GM12878 (cell line): ENCODE measurements at regions not wholly inside any gene's neighbourhood (a gene's known extent, or its start where the extent isn't known, plus 50 kb on each side); places are given as distances from the start of the nearest gene placed in this dataset.

Experiments used
- ATAC-seq: fragments of 200-7000 bp; cut with Tn5 transposase; 3 replicates; pipeline ENCODE4 v1.9.1; 2020; ENCODE audit warnings: mild to moderate bottlenecking, moderate library complexity
- BruUV-seq: library from RNA; stranded (reverse); fragments of 400-500 nt; replicated peaks from 2 replicates; lab custom pipeline; 2021; lab: Mats Ljungman, UMichigan
- CTCF ChIA-PET: fragments of 300-600 bp; sonication (Branson Sonifier 250); formaldehyde crosslinking; extraction: SDS; loops from one replicate; lab custom pipeline; 2021; ENCODE audit warnings: inconsistent platforms; lab: Yijun Ruan, JAX
- POLR2A ChIA-PET: fragments of 350-600 bp; formaldehyde crosslinking; extraction: SDS; loops from one replicate; lab custom pipeline; 2021; ENCODE audit warnings: inconsistent platforms; lab: Charles Lee
- RAD21 ChIA-PET: fragments of 300-600 bp; sonication (Branson Sonifier 250); formaldehyde crosslinking; loops from one replicate; lab custom pipeline; 2023; ENCODE audit warnings: antibody characterized with exemption; ENCODE audit not compliant: unreplicated experiment; lab: Charles Lee
- SMC1A ChIA-PET: fragments of 300-600 bp; sonication (Branson Sonifier 250); formaldehyde crosslinking; loops from one replicate; lab custom pipeline; 2023; ENCODE audit not compliant: unreplicated experiment, uncharacterized antibody; lab: Charles Lee
- DNase-seq: peaks from one replicate; pipeline ENCODE4 v3.0.0-alpha.2; 2011; ENCODE audit warnings: low read depth, low spot score
- FAIRE-seq: peaks from 3 replicates; lab custom pipeline; 2011; peaks lifted over from hg19 to GRCh38; lab: Jason Lieb, UNC
- H2AFZ ChIP-seq: 2 replicates; pipeline ENCODE4 v1.6.0; 2011; ENCODE audit warnings: low read depth, low read length, control low read depth; ENCODE audit not compliant: control insufficient read depth
- H3K27ac ChIP-seq: 2 replicates; pipeline ENCODE4 v1.5.1; 2011; ENCODE audit warnings: control low read depth; ENCODE audit not compliant: control insufficient read depth, insufficient read depth
- H3K27me3 ChIP-seq, 2 experiments: replicated peaks in 1 of 2; 2 replicates each; pipeline versions ENCODE4 v1.6.0 to v1.6.1; 2011; ENCODE audit warnings: low read length in 1 of 2; ENCODE audit not compliant: control insufficient read depth in 2 of 2, insufficient read depth in 2 of 2
- H3K36me3 ChIP-seq, 2 experiments: 2 replicates each; pipeline ENCODE4 v1.5.1; 2011; ENCODE audit warnings: low read length in 1 of 2; ENCODE audit not compliant: control insufficient read depth in 2 of 2, insufficient read depth in 2 of 2
- H3K4me1 ChIP-seq: 2 replicates; pipeline ENCODE4 v1.6.1; 2011; ENCODE audit warnings: mild to moderate bottlenecking, low read length, moderate library complexity, mixed read lengths; ENCODE audit not compliant: control insufficient read depth, insufficient read depth
- H3K4me2 ChIP-seq: 2 replicates; pipeline ENCODE4 v1.6.0; 2011; ENCODE audit warnings: control low read depth; ENCODE audit not compliant: control insufficient read depth, insufficient read depth
- H3K4me3 ChIP-seq: fragments of 200-600 bp; sonication (generic); 2 replicates; pipeline ENCODE4 v1.5.1; 2016
- H3K79me2 ChIP-seq: 2 replicates; pipeline ENCODE4 v1.6.0; 2011; ENCODE audit warnings: low read length; ENCODE audit not compliant: control insufficient read depth, insufficient read depth
- H3K9ac ChIP-seq: 2 replicates; pipeline ENCODE4 v1.8.0; 2011; ENCODE audit warnings: low read length, control low read depth, mixed read lengths; ENCODE audit not compliant: control insufficient read depth, insufficient read depth
- H3K9me3 ChIP-seq: replicated peaks from 3 replicates; pipeline ENCODE4 v1.5.1; 2011; ENCODE audit warnings: mild to moderate bottlenecking, low read length; ENCODE audit not compliant: control insufficient read depth, insufficient read depth
- H4K20me1 ChIP-seq: 2 replicates; pipeline ENCODE4 v1.6.0; 2011; ENCODE audit not compliant: control insufficient read depth, insufficient read depth
- ESRRA ChIP-seq: IDR thresholded peaks from 2 replicates; pipeline ENCODE4 v1.6.1; 2012; ENCODE audit warnings: mild to moderate bottlenecking, low read length, improper control_type of control experiment
- MAX ChIP-seq: IDR thresholded peaks from 2 replicates; pipeline ENCODE4 v1.6.1; 2012; ENCODE audit warnings: low read depth, low read length, improper control_type of control experiment
- SMAD1 ChIP-seq: fragments of 450-650 bp; IDR thresholded peaks from 2 replicates; pipeline ENCODE4 v1.6.1; 2018; ENCODE audit warnings: mild to moderate bottlenecking, low read depth; ENCODE audit not compliant: partially characterized antibody
- SREBF1 ChIP-seq: IDR thresholded peaks from 2 replicates; pipeline ENCODE4 v1.6.1; 2012; ENCODE audit warnings: mild to moderate bottlenecking, low read length
- STAT1 ChIP-seq: fragments of 450-650 bp; conservative IDR thresholded peaks from 2 replicates; pipeline ENCODE4 v1.6.1; 2014; ENCODE audit warnings: antibody characterized with exemption, mild to moderate bottlenecking
- SUZ12 ChIP-seq: fragments of 200-600 bp; sonication (generic); IDR thresholded peaks from one replicate; pipeline ENCODE4 v1.6.1; 2018; ENCODE audit warnings: antibody characterized with exemption, mild to moderate bottlenecking; ENCODE audit not compliant: unreplicated experiment
- TAF1 ChIP-seq: IDR thresholded peaks from 2 replicates; pipeline ENCODE4 v1.6.1; 2011; ENCODE audit warnings: mild to moderate bottlenecking, low read depth, low read length, borderline replicate concordance
- TCF12 ChIP-seq: IDR thresholded peaks from 2 replicates; pipeline ENCODE4 v1.6.1; 2011; ENCODE audit warnings: low read depth, mild to moderate bottlenecking, low read length
- YBX1 ChIP-seq: fragments of 450-650 bp; IDR thresholded peaks from 2 replicates; pipeline ENCODE4 v1.6.1; 2016; ENCODE audit warnings: antibody characterized with exemption
- ZNF384 ChIP-seq: IDR thresholded peaks from 2 replicates; pipeline ENCODE4 v1.6.1; 2012; ENCODE audit warnings: low read depth, mild to moderate bottlenecking, low read length, improper control_type of control experiment, borderline replicate concordance
- WGBS: methylation state at CpG from one replicate; pipeline ENCODE4 v1.1.6; 2016; ENCODE audit warnings: low lambda C conversion rate; ENCODE audit not compliant: insufficient replicate concordance, insufficient coverage; ENCODE audit errors: missing lambda C conversion rate; 5-methylcytosine and 5-hydroxymethylcytosine counted together
- in situ Hi-C: fragments of 300-500 bp; cut with MboI; formaldehyde crosslinking; loops from 9 replicates; pipeline ENCODE4 v1.14.3; 2018; ENCODE audit warnings: mixed read lengths
- intact Hi-C: fragments of 100-400 bp; cut with micrococcal nuclease; formaldehyde crosslinking; loops from one replicate; pipeline ENCODE4 v1.14.2; 2022; ENCODE audit not compliant: unreplicated experiment

DNA sequence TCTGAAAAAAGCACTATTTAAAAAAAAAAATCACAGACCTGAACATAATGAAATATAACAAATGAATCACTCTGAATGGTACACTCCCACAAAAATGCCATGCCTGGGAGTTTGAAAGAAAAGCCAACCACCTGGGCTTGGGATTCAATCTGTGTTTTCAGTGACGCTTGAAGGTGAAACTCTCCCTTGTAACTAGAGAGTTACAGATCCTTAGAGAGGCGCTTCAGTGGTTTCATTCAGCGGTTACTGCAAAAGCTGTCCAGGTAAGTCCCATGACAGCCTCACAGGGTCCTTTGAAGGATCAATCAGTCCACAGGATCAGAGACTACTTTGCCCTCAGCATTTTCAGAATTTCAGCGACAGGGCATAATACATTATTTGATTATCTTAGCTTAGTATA lies 627.3 kb downstream of the IRS1 start:
- no peak for TF ChIP-seq STAT1
- TF ChIP-seq TCF12, result no peak
- no peak for TF ChIP-seq ZNF384
- no peak for TF ChIP-seq YBX1
- no peak for TF ChIP-seq SUZ12
- no peak for TF ChIP-seq ESRRA
- TF ChIP-seq MAX, result no peak
- TF ChIP-seq SMAD1, result no peak
- no peak for TF ChIP-seq TAF1
- no peak for TF ChIP-seq SREBF1
- Histone ChIP-seq H3K9me3 (no peaks in the 10 kb centered on the region), H3K4me2 (no peak overlapping the region), H3K27ac (no peak overlapping the region), H2AFZ (no peak overlapping the region), H3K27me3 (no peaks in the 10 kb centered on the region), H3K4me1 (no peaks in the 10 kb centered on the region), H3K9ac (no peak overlapping the region), H4K20me1 (no peaks in the 10 kb centered on the region), H3K4me3 (no peak overlapping the region), H3K36me3 (no peaks in the 10 kb centered on the region), H3K79me2 (no peaks in the 10 kb centered on the region)
- ChIA-PET POLR2A (no interaction called here), CTCF (interaction anchor here (1.2 to 2.5 kb wide), 3 partner anchors 9 to 630 kb away, joined by 5 to 8 read pairs (median 8); no protein-coding TSS in a partner anchor), SMC1A (interaction anchor here (0.7 to 1.7 kb wide), 3 partner anchors 9 to 519 kb away, joined by 3 to 8 read pairs (median 3); no protein-coding TSS in a partner anchor), RAD21 (no interaction called here)
- BruUV-seq, result no TSS peak
- DNase-seq, result no peak
- WGBS, result 46% methylated on average over 4 of the region's 4 CpGs
- no peak for FAIRE-seq
- no peak for ATAC-seq
- intact Hi-C loops (no loop called here), in situ Hi-C loops (no loop called here)
